WI38 (cell line): ENCODE measurements at regions not wholly inside any gene's neighbourhood (a gene's known extent, or its start where the extent isn't known, plus 50 kb on each side); places are given as distances from the start of the nearest gene placed in this dataset.

ENCODE experiments used
- H3K4me3 ChIP-seq: 2 replicates; pipeline ENCODE4 v1.5.1; 2011; ENCODE audit warnings: low read depth, mild to moderate bottlenecking, control low read depth, low read length
- CTCF ChIP-seq: IDR thresholded peaks from 2 replicates; pipeline ENCODE4 v1.5.1; 2012; ENCODE audit warnings: low read depth, mild to moderate bottlenecking, control low read depth, low read length

- no peak overlapping the region for H3K4me3 ChIP-seq
These were observed 83.5 kb upstream of the ADGRL2 start for GRCh38 chr1:81717230-81717629.

GRCh38 chr1:81715391-81715790, 85.3 kb upstream of the ADGRL2 start:
- no peak overlapping the region for H3K4me3 ChIP-seq
- TF ChIP-seq CTCF: no peak

More at GRCh38 chr1:81717230-81717629, 83.5 kb upstream of the ADGRL2 start:
- no peak for TF ChIP-seq CTCF

- TF ChIP-seq CTCF: no peak
- no peak overlapping the region for H3K4me3 ChIP-seq
These were observed 86.1 kb upstream of the ADGRL2 start for GRCh38 chr1:81714636-81715035.

- H3K4me3 ChIP-seq: no peak overlapping the region
- no peak for TF ChIP-seq CTCF
These were observed 88.3 kb upstream of the ADGRL2 start for GRCh38 chr1:81712425-81712824.

- no peak overlapping the region for H3K4me3 ChIP-seq
- TF ChIP-seq CTCF: no peak
These were observed 89.9 kb upstream of the ADGRL2 start for GRCh38 chr1:81710857-81711256.

GRCh38 chr1:81708250-81708649, 92.5 kb upstream of the ADGRL2 start:
- TF ChIP-seq CTCF: no peak
- no peak overlapping the region for H3K4me3 ChIP-seq

GRCh38 chr1:81706650-81707435, 93.9 kb upstream of the ADGRL2 start:
- H3K4me3 ChIP-seq: no peak overlapping the region
- no peak for TF ChIP-seq CTCF
